22Rv1 (cell line): ENCODE measurements at regions not wholly inside any gene's neighbourhood (a gene's known extent, or its start where the extent isn't known, plus 50 kb on each side); places are given as distances from the start of the nearest gene placed in this dataset.

Experiments
- ZFX ChIP-seq: fragments of 450-650 bp; IDR thresholded peaks from 2 replicates; pipeline ENCODE4 v1.6.1; 2017; ENCODE audit warnings: antibody characterized with exemption, borderline replicate concordance
- TF ChIP-seq, protein P1 (sequence below): fragments of 450-650 bp; IDR thresholded peaks from 2 replicates; pipeline ENCODE4 v1.5.1; 2017; ENCODE audit warnings: mild to moderate bottlenecking

DNA sequence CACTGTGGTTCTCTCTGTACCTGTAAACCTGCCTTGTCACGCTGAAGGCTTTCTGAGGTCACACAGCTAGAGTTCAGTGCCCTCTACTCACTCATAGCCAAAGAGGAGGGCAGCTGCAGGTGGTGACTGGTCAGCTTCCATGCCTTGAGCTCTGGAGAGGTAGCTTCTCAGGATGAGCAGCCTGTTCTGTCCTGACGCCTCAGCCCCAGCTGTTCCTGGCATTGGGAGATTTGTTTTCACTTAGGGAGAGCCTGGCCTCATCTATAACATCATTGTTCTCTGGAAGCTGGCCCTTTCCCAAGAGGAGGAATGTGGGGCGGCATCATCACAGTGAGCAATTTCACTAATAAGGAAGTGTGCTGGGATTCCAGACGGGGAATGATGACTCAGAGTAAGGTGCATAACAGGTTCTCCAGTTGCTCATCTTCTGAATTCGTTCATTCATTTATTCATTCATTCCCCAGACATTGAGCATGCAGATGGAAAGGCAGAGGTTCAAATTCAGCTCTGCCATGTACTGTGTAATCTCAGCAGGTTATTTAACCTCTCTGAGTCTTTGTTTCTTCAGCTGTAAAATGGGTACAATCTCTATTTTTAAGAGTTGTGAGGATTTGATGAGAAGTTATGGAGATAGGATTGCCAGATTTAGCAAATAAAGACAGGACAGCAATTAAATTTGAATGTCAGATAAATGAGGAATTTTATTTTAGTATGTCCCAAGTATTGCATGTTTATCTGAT is 255.8 kb upstream of the CRY1 start:
- TF ChIP-seq, protein P1, sequence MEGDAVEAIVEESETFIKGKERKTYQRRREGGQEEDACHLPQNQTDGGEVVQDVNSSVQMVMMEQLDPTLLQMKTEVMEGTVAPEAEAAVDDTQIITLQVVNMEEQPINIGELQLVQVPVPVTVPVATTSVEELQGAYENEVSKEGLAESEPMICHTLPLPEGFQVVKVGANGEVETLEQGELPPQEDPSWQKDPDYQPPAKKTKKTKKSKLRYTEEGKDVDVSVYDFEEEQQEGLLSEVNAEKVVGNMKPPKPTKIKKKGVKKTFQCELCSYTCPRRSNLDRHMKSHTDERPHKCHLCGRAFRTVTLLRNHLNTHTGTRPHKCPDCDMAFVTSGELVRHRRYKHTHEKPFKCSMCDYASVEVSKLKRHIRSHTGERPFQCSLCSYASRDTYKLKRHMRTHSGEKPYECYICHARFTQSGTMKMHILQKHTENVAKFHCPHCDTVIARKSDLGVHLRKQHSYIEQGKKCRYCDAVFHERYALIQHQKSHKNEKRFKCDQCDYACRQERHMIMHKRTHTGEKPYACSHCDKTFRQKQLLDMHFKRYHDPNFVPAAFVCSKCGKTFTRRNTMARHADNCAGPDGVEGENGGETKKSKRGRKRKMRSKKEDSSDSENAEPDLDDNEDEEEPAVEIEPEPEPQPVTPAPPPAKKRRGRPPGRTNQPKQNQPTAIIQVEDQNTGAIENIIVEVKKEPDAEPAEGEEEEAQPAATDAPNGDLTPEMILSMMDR, result no peak
- no peak for TF ChIP-seq ZFX
